GM21447 (cell line): ENCODE measurements at regions not wholly inside any gene's neighbourhood (a gene's known extent, or its start where the extent isn't known, plus 50 kb on each side); places are given as distances from the start of the nearest gene placed in this dataset.

Experiments
- ATAC-seq: cut with Tn5 transposase; IDR thresholded peaks from one replicate; pipeline ENCODE4 v1.9.1; 2021; ENCODE audit not compliant: unreplicated experiment

DNA sequence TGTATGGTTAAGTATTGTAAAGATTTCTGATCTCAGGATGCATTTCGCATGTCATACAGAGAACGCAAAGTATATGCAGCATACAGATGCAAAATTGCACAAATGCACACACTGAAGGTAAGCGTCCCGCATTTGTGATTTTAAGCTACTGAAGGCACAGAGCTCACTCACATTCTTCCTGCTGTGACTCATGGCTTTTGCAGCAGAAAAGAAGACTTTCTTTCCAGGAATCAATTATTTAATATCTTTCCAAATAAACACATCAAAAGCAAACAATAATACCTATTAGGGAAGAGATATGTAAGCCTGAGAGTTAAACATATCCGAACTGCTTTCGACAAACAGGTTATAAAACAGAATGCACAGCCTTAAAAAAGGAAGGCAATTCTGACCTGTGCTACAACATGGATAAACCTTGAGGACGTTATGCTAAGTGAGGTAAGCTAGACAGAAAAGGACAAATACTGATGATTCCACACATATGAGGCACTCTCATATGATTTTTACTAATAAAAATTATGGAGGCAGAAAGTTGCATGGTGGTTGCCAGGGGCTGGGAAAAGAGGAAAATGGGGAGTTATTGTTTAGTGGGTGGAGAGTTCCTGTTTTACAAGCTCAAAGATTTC lies 109.0 kb downstream of the TFAP2A start:
- ATAC-seq, result no peak

GRCh38 chr6:10303608-10304506 lies 111.0 kb downstream of the TFAP2A start:
- ATAC-seq, result no peak

GRCh38 chr6:10302566-10303235 lies 112.2 kb downstream of the TFAP2A start:
- no peak for ATAC-seq

- ATAC-seq, result no peak
Measured at GRCh38 chr6:10300071-10300470, 114.8 kb downstream of the TFAP2A start.

- no peak for ATAC-seq
Measured at GRCh38 chr6:10297832-10298231, 117.0 kb downstream of the TFAP2A start.

DNA sequence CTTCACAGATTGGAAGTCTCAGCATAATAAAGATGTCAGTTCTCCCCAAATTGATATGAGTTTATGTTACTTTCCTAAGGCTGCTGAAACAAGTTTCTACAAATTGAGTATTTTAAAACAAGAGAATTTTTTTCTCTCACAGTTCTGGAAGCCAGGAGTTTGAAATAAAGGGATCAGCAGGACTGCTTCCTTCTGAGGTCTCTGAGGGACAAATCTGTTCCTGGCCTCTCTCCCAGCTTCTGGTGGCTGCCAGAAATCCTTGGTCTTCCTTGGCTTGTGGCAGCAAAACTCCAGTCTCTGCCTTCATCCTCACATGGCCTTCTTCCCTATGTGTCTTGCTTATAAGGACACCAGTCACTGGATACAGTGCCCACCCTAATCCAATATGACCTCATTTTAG lies 136.1 kb downstream of the TFAP2A start:
- no peak for ATAC-seq

GRCh38 chr6:10276660-10277287 lies 138.1 kb downstream of the TFAP2A start:
- no peak for ATAC-seq

GRCh38 chr6:10276106-10276505 lies 138.8 kb downstream of the TFAP2A start:
- ATAC-seq, result no peak

DNA sequence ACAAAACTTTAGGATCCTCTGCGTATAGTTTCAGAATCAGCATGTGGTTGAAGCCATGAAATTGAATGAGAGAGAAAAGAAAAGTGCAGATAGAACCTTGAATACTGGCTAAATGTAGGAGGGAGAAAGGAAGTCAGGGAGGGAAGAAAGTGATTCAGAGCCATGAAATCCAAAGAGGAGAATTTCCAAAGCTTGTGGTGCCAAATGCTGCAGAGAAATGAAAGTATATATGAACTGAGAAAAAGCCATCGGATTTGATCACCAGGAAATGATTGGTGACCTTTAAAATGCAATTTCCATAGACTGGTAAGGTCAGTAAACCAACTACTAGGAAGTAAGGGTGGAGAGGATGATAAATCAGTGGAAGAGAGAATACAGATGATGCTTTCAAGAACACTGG lies 142.3 kb downstream of the TFAP2A start:
- no peak for ATAC-seq

- no peak for ATAC-seq
Measured at GRCh38 chr6:10271982-10272381, 142.9 kb downstream of the TFAP2A start.

GRCh38 chr6:10269814-10270472 lies 144.9 kb downstream of the TFAP2A start:
- ATAC-seq, result no peak

DNA sequence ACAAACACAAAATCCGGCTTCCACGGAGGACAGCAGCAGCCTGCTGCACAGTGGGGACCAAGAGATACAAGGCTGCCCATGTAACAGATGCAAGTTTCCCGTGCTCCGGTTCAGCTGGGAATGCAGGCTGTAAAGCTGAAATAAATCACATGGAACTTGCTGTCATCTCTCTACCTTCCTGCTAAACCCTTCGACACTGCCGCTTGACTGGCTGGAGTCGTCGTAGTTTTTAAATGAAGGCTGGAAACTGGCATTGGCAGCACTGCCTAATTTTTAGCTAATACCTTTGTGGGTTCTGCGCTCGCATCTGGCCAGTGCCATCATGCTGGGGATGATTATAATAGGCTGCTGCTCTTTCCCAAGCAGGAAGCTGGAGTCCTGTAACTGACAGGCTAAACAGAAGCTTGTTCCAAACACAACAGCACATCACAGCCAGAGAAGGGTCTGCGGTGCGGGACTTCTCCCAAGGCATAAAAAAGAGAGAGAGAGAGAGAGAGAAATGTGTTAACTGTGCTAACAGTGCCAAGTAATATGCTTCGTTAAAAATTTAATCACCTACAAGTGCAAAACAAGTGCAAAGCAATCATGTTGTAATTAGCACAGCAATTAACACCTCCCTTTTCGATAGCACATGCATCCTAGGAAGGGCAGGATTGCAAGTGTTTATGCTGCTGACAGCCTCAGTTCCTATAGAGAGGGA lies 146.1 kb downstream of the TFAP2A start:
- ATAC-seq, result no peak

GRCh38 chr6:10268111-10268510 lies 146.8 kb downstream of the TFAP2A start:
- ATAC-seq, result no peak

DNA sequence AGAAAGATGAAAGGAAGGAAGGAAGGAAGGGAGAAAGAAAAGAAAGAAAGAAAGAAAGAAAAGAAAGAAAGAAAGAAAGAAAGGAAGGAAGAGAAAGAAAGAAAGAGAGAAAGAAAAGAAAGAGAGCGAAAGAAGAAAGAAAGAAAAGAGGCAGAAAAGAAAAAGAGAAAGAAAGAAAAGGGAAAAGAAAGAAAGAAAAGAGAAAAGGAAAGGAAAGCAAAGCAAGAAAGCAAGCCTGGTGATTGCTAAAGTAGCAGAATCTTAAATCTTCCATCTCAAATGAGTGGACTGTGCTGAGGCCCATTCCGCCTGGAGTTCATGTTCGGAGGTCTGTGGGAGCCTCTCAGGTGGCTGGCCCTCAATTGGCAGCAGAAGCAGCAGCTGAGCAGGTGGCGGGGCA lies 148.4 kb downstream of the TFAP2A start:
- no peak for ATAC-seq

DNA sequence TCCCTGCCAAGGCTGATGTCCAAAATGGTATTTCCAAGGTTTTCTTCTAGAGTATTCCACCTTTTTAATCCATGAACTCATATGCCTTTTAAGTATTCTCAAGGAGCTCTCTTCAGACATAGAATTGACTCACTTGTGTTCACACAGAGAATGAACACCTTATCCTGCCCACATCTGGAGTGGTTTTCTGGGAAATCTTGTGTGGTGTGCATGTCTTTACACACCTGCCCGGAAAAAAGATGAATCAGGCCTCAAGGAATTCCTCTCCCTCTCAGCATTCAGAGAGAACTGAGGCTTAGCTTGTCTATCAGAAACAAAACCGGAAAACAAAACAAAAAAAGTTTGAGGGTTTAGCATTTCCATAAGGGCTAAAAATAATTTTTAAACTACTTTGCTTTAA lies 148.8 kb downstream of the TFAP2A start:
- no peak for ATAC-seq

GRCh38 chr6:10262505-10262904 lies 152.4 kb downstream of the TFAP2A start:
- ATAC-seq, result no peak

DNA sequence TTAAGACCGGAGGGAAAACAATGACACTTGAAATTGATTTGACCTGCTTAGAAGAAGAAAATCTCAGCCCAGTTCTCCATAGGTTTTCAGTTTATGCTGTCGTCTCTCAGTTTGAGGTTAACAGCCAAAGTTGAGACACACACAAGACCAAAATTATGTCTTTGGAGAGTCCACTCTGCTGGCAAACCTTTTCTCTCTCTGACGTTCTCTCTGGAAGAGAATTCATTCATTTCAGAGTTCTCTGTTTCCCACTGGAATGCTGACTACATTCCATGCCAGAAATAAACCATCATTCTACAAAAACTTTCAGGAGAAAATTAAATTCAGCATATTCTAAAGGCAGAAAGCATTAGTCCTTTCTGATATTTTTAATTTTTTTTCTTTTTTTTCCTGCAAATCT lies 155.2 kb downstream of the TFAP2A start:
- ATAC-seq, result no peak

DNA sequence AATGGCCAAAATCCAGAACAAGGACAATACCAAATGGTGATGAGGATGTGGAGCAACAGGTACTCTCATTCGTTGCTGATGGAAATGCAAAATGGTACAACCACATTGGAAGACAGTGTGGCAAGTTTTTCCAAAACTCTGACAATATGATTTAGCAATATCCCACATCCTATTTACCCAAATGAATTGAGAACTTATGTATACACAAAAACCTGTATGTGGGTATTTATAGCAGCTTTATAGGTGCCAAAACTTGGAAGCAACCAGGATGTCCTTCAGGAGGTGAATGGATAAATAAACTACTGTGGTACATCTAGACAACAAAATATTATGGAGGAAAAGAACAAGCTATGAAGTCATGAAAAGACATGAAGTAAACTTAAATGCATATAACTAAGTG lies 156.5 kb downstream of the TFAP2A start:
- no peak for ATAC-seq

DNA sequence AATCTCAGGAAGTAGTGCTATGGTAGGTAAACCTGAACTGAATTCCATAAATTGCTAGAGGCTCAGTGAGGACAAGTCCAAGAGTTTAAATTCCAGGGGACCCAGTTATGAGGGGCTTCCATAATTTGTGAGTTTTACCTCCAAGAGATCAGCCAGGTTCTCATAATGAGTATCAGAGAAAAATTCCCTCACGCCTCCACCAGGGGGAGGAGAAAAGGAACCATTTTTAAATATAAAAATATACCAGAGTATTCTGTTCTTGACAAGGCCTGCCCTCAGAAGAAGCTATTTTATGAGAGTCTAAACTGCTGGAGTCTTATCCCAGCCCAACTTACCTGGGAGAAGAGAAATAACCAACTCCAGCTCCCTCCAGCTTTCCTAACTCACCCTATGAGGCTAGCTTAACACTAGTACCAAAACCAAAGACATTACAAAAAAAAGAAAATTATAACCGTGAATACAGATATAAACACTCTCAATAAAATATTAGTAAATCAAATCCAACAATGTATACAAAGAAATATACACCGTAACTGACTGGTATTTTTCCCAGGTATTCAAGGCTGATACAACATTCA lies 158.7 kb downstream of the TFAP2A start:
- ATAC-seq, result no peak

- ATAC-seq, result no peak
Measured at GRCh38 chr6:10250655-10251220, 164.1 kb downstream of the TFAP2A start.
